ENCODE measurements at regions not wholly inside any gene's neighbourhood (a gene's known extent, or its start where the extent isn't known, plus 50 kb on each side); places are given as distances from the start of the nearest gene placed in this dataset.

DNA sequence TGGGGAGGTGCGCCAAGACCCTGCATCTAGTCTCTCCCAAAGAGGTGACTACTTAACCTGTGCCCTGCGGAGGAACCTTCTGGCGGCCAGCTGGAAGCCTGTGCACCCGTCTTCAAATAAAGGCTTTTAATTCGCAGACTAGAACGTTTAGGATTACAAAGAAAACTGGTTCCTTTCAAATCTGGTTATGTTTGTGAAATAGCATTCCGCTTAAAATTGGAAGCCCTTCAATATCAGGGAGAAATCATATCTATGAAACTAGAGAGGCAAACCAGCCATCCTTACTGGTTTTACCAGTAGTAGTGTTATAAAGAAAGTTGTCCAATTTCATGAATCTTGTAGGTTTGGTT is 250.8 kb downstream of the FAM72C start:
- Histone ChIP-seq H3K9ac (ENCODE audit: insufficient read depth, low read depth, low read length) (no peak overlapping the region), H3K9me3 (ENCODE audit: low read length) (no peaks in the 10 kb centered on the region), H3K36me3 (replicated peaks in 1 of 2; ENCODE audit: control insufficient read depth in 1 of 2, insufficient read depth in 2 of 2, low read length in 2 of 2) (no peaks in the 10 kb centered on the region), H3K4me1 (ENCODE audit: insufficient read depth, low read length) (no peaks in the 10 kb centered on the region), H3K27ac (ENCODE audit: extremely low read length, insufficient read depth, low read length) (no peak overlapping the region), H4K20me1 (ENCODE audit: insufficient read depth, low read length) (no peaks in the 10 kb centered on the region), H2AFZ (ENCODE audit: low read length) (no peak overlapping the region), H3K27me3 (ENCODE audit: control insufficient read depth in 1 of 2, insufficient read depth in 2 of 2, low read length in 2 of 2) (peaks cover 6 to 19% of the 10 kb centered on the region in 2 experiments; a peak in 2 of 5 replicates), H3K4me2 (ENCODE audit: low read depth, low read length) (no peak overlapping the region), H3K79me2 (ENCODE audit: insufficient read depth, low read length) (no peaks in the 10 kb centered on the region), H3K4me3 (replicated peaks in 1 of 3; ENCODE audit: insufficient read depth in 1 of 3, low read depth in 2 of 3, low read length in 3 of 3) (no peak overlapping the region)
- intact Hi-C loops (cut with micrococcal nuclease; ENCODE audit: unreplicated experiment) (no loop called here), in situ Hi-C loops (cut with HindIII; ENCODE audit: extremely low pct_ligation_motif_present, low pct_unique_long_range_greater_than_20kb) (no loop called here)
- DNase-seq (ENCODE audit: low spot score): no peak
- ChIA-PET CTCF (ENCODE audit: low intra/inter-chr PET ratio, low total read pairs) (no interaction called here), POLR2A (no interaction called here)
- no TSS peak for BruUV-seq (replicated peaks)
- WGBS (ENCODE audit: low lambda C conversion rate): 18% methylated on average over 7 of the region's 7 CpGs
- TF ChIP-seq FOSL2 (CRISPR knock-in tag; IDR thresholded peaks at IDR 0.05) (no peak), GMEB2 (CRISPR knock-in tag; IDR thresholded peaks at IDR 0.05; ENCODE audit: low read depth) (no peak), ZNF350 (CRISPR knock-in tag; IDR thresholded peaks at IDR 0.05; ENCODE audit: borderline replicate concordance, low read depth) (no peak), MIER3 (CRISPR knock-in tag; IDR thresholded peaks at IDR 0.05; ENCODE audit: borderline replicate concordance) (no peak), AGO2 (optimal IDR thresholded peaks at IDR 0.05; ENCODE audit: low read depth, low read length) (no peak), MTF2 (CRISPR knock-in tag; IDR thresholded peaks at IDR 0.05; ENCODE audit: borderline replicate concordance) (no peak), EHMT2 (IDR thresholded peaks at IDR 0.05; ENCODE audit: borderline replicate concordance, low read depth, low read length) (no peak), ZNF296 (CRISPR knock-in tag; conservative IDR thresholded peaks at IDR 0.05) (no peak), PITX1 (CRISPR knock-in tag; IDR thresholded peaks at IDR 0.05) (no peak), NFRKB (IDR thresholded peaks at IDR 0.05) (no peak), SPEN (CRISPR knock-in tag; IDR thresholded peaks at IDR 0.05; ENCODE audit: low read depth) (no peak)
- TF ChIP-seq, protein P1, sequence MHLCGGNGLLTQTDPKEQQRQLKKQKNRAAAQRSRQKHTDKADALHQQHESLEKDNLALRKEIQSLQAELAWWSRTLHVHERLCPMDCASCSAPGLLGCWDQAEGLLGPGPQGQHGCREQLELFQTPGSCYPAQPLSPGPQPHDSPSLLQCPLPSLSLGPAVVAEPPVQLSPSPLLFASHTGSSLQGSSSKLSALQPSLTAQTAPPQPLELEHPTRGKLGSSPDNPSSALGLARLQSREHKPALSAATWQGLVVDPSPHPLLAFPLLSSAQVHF (CRISPR knock-in tag; IDR thresholded peaks at IDR 0.05): no peak
- TF ChIP-seq, protein P2, sequence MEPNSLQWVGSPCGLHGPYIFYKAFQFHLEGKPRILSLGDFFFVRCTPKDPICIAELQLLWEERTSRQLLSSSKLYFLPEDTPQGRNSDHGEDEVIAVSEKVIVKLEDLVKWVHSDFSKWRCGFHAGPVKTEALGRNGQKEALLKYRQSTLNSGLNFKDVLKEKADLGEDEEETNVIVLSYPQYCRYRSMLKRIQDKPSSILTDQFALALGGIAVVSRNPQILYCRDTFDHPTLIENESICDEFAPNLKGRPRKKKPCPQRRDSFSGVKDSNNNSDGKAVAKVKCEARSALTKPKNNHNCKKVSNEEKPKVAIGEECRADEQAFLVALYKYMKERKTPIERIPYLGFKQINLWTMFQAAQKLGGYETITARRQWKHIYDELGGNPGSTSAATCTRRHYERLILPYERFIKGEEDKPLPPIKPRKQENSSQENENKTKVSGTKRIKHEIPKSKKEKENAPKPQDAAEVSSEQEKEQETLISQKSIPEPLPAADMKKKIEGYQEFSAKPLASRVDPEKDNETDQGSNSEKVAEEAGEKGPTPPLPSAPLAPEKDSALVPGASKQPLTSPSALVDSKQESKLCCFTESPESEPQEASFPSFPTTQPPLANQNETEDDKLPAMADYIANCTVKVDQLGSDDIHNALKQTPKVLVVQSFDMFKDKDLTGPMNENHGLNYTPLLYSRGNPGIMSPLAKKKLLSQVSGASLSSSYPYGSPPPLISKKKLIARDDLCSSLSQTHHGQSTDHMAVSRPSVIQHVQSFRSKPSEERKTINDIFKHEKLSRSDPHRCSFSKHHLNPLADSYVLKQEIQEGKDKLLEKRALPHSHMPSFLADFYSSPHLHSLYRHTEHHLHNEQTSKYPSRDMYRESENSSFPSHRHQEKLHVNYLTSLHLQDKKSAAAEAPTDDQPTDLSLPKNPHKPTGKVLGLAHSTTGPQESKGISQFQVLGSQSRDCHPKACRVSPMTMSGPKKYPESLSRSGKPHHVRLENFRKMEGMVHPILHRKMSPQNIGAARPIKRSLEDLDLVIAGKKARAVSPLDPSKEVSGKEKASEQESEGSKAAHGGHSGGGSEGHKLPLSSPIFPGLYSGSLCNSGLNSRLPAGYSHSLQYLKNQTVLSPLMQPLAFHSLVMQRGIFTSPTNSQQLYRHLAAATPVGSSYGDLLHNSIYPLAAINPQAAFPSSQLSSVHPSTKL (CRISPR knock-in tag; IDR thresholded peaks at IDR 0.05): no peak
- no peak for FAIRE-seq
- no peak for ATAC-seq
